MM.1S (cell line): ENCODE measurements at regions not wholly inside any gene's neighbourhood (a gene's known extent, or its start where the extent isn't known, plus 50 kb on each side); places are given as distances from the start of the nearest gene placed in this dataset.

ENCODE experiments used
- EZH2 ChIP-seq: fragments of 300-600 bp; sonication (generic); optimal IDR thresholded peaks from 2 replicates; pipeline ENCODE3; 2017; ENCODE audit warnings: low read depth, mild to moderate bottlenecking, antibody characterized with exemption, low read length, mixed read lengths
- TF ChIP-seq, protein P1 (sequence below): fragments of 300-600 bp; sonication (generic); IDR thresholded peaks from 2 replicates; pipeline ENCODE4 v1.5.1; 2016; ENCODE audit warnings: antibody characterized with exemption, low read length, mixed read lengths

DNA sequence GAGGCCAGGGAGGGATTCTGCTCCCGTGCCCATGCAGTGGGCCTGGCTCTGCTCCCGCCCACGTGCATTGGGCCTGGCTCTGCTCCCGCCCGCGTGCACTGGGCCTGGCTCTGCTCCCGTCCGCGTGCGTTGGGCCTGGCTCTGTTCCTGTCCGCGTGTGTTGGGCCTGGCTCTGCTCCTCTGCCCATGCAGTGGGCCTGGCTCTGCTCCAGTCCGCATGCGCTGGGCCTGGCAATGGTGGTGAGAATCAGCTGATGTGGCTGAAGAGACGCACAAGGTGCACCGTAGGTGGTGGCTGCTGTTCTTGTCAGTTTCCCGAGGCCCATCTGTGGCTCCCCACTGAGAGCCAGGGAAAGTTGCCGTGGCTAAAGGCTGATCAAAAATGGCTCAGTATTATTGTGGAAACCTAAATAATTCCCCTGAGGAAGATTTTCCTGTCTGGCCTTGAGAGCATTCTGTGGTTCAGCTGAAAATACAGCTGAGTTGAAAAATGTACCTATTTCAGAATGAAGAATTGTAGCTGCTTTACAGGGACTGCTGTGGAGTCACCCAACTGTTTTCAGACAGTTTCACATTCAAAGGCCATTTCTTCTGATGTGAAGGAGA lies 572.4 kb downstream of the GLRX3 start:
- TF ChIP-seq, protein P1, sequence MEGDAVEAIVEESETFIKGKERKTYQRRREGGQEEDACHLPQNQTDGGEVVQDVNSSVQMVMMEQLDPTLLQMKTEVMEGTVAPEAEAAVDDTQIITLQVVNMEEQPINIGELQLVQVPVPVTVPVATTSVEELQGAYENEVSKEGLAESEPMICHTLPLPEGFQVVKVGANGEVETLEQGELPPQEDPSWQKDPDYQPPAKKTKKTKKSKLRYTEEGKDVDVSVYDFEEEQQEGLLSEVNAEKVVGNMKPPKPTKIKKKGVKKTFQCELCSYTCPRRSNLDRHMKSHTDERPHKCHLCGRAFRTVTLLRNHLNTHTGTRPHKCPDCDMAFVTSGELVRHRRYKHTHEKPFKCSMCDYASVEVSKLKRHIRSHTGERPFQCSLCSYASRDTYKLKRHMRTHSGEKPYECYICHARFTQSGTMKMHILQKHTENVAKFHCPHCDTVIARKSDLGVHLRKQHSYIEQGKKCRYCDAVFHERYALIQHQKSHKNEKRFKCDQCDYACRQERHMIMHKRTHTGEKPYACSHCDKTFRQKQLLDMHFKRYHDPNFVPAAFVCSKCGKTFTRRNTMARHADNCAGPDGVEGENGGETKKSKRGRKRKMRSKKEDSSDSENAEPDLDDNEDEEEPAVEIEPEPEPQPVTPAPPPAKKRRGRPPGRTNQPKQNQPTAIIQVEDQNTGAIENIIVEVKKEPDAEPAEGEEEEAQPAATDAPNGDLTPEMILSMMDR: no peak
- TF ChIP-seq EZH2: no peak
